ENCODE measurements at regions not wholly inside any gene's neighbourhood (a gene's known extent, or its start where the extent isn't known, plus 50 kb on each side); places are given as distances from the start of the nearest gene placed in this dataset.

DNA sequence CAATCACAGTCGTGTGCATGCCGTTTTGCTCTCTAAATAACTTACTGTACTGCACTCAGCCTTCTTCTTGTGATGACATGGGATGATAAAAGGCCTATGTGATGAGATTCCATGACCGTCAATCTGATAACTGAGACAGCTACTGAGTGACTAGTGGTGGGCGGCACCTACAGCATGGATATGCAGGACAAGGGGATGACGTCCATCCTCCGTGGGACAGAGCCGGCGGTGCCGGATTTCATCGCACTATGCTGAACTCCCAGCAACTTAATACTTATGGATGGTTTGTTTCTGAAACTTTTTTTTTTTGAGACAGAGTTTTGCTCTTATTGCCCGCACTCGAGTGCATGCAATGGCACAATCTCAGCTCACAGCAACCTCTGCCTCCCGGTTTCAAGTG lies 146.8 kb upstream of the TSHZ3 start:
- no peak overlapping the region for H3K27ac ChIP-seq
- TF ChIP-seq, protein P1, sequence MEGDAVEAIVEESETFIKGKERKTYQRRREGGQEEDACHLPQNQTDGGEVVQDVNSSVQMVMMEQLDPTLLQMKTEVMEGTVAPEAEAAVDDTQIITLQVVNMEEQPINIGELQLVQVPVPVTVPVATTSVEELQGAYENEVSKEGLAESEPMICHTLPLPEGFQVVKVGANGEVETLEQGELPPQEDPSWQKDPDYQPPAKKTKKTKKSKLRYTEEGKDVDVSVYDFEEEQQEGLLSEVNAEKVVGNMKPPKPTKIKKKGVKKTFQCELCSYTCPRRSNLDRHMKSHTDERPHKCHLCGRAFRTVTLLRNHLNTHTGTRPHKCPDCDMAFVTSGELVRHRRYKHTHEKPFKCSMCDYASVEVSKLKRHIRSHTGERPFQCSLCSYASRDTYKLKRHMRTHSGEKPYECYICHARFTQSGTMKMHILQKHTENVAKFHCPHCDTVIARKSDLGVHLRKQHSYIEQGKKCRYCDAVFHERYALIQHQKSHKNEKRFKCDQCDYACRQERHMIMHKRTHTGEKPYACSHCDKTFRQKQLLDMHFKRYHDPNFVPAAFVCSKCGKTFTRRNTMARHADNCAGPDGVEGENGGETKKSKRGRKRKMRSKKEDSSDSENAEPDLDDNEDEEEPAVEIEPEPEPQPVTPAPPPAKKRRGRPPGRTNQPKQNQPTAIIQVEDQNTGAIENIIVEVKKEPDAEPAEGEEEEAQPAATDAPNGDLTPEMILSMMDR (IDR thresholded peaks at IDR 0.05), result no peak
- no peak for TF ChIP-seq ZFX (IDR thresholded peaks at IDR 0.05; ENCODE audit: borderline replicate concordance)

DNA sequence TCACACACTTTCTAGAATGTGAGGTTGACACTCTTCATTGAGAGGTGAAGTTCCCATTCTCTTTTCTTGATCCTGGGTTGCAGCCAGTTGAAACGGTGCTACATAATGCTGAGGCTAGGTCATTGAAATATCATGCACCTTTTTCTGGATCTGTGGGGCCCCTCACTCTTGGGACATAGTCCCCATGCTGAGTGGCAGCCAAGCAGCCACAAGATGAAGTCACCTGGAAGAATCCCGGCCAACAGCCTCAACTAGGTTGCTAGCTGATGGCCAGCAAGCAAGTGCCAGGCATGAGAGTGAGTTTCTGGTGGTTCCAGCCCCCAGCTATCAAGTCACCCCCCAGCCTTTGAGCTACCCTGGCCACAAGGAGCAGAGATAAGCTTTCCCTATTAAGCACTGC lies 148.5 kb upstream of the TSHZ3 start:
- TF ChIP-seq, protein P1 (IDR thresholded peaks at IDR 0.05), result no peak
- no peak for TF ChIP-seq ZFX (IDR thresholded peaks at IDR 0.05; ENCODE audit: borderline replicate concordance)
- H3K27ac ChIP-seq, result no peak overlapping the region

DNA sequence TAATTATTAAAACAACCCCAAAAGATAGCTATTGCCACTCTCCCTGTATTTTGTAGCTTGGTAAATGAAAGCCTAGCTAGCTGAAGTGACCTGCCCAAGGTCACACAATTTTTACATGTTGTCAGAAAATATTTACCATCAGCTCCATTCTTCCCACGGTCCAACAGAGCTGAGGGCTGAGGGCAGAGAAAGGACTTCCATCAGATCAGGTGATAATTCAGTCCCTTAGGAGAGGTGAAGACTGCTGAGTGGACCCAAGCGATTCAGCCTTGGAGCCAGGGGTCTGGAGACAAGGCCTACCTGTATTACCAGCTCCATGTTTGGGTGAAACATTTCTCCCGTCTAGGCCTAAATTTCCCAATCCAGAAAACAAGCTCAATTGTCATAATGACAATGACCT lies 149.5 kb upstream of the TSHZ3 start:
- no peak for TF ChIP-seq ZFX (IDR thresholded peaks at IDR 0.05; ENCODE audit: borderline replicate concordance)
- TF ChIP-seq, protein P1 (IDR thresholded peaks at IDR 0.05), result no peak
- no peak overlapping the region for H3K27ac ChIP-seq

DNA sequence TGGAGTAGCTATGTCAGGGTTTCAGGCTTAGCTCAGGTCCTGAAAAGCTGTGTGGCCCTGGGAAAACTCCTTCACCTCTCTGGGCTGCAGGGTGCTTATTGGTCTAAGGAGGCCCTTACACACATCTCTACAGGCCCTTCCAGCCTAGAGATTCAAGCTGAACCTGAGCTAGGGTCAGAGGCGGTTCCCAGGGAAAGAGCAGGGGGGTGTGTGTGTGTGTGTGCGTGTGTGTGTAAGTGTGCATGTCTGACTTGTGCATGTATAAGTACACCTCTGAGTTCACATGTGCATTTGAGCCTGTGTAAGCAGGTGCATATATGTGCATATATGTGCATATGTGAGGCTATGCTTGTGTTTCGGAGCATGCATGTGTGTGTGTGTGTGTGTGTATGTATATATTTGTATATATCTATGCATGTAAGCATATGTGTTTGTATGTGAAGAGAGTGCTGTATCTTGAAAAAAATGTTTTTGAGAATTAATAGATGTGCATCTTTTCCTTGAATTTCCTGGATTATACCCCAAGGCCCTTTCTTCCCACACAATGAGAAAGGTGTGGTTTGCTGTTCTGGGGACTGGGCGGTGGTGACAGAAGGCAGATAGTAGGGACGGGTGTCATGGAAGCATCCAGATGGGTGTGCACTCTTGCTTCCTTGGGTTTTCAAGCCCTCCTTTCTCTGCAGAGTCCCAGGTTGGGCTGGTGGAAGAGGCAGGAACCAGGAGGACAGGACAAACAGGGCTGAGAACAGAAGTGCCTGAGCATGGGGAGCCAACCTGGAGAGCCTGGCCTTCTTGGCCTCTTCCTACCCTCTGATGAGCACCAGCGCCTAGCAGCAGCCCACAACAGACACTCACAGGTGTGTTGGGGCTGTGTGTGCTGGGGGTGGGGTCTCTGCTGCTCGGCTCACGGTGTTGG lies 150.3 kb upstream of the TSHZ3 start:
- no peak overlapping the region for H3K27ac ChIP-seq
- no peak for TF ChIP-seq ZFX (IDR thresholded peaks at IDR 0.05; ENCODE audit: borderline replicate concordance)
- TF ChIP-seq, protein P1 (IDR thresholded peaks at IDR 0.05), result no peak

DNA sequence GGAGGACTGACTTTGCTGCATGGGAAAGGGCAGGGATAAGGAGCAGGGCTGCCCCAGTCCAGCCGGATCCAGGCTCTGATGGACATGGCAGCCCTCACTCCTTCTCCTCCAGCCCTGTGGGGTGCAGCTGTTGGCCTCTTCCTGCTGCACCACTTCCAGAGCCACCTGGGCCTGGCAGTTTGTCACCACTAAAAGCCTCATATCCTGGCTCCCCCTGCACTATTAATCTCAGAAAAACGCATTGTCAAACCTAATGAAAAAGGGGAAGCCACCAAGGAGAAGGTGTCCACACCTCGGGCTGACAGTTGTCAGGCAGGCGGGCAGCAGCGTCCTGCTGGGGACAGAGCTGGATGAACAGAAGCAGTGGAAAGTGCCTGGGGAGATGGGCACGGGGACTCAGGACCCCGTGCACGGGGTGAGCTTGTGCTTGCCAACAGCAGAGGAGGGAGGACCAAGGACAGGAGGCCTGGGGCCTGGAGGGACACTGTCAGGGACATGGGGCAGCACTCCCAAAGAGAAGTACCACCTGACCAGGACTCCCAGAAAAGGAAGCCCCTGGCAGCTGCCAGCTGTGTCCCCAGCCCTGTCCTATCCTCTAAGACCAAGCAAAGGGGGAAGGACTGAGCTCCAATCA lies 151.1 kb upstream of the TSHZ3 start:
- no peak overlapping the region for H3K27ac ChIP-seq

DNA sequence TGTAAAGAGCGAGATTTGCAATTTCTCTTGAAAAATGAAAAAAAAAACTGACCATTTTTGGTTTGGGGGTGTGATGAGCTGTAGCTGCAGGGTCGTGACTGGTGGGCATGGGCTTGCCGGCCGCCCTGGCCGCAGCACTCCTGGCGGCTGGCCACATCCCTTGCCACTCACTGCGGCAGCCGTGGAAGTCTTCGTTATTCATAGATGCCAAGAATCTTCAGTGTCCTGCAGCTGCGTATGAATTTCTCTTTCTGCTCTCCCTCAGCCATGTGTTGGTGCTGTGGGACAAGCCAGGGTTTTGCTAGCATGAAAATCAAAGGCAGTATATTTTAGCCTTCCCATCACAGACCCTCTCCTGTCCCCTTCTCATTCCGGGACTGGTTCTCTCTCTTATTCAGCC lies 151.7 kb upstream of the TSHZ3 start:
- TF ChIP-seq ZFX (IDR thresholded peaks at IDR 0.05; ENCODE audit: borderline replicate concordance), result no peak
- TF ChIP-seq, protein P1 (IDR thresholded peaks at IDR 0.05), result no peak
- no peak overlapping the region for H3K27ac ChIP-seq

More for the DNA sequence above, 151.1 kb upstream of the TSHZ3 start:
- TF ChIP-seq, protein P1 (IDR thresholded peaks at IDR 0.05), result no peak
- TF ChIP-seq ZFX (IDR thresholded peaks at IDR 0.05; ENCODE audit: borderline replicate concordance), result no peak
